GM12892 (cell line): ENCODE measurements at regions not wholly inside any gene's neighbourhood (a gene's known extent, or its start where the extent isn't known, plus 50 kb on each side); places are given as distances from the start of the nearest gene placed in this dataset.

Experiments used
- POLR2A ChIP-seq: IDR thresholded peaks from 2 replicates; pipeline ENCODE4 v1.6.1; 2011; ENCODE audit warnings: low read depth, low read length, control low read depth
- POLR2AphosphoS5 ChIP-seq: IDR thresholded peaks from 2 replicates; pipeline ENCODE4 v1.6.1; 2011; ENCODE audit warnings: low read depth, low read length, control low read depth
- TAF1 ChIP-seq: IDR thresholded peaks from 2 replicates; pipeline ENCODE4 v1.6.1; 2011; ENCODE audit warnings: low read depth, mild to moderate bottlenecking, control low read depth, low read length, borderline replicate concordance

GRCh38 chr5:40431734-40432133 is 248.0 kb upstream of the PTGER4 start:
- no peak for TF ChIP-seq POLR2A
- TF ChIP-seq TAF1 = no peak
- TF ChIP-seq POLR2AphosphoS5 = no peak
